HT1080 (cell line): ENCODE measurements at regions not wholly inside any gene's neighbourhood (a gene's known extent, or its start where the extent isn't known, plus 50 kb on each side); places are given as distances from the start of the nearest gene placed in this dataset.
"Not testable (repeated sequence)": the region's sequence is repeated elsewhere in the genome, so short reads cannot be mapped to it uniquely, and the experiment has no call there.

Source experiments
- DNase-seq: peaks from one replicate; pipeline ENCODE4 v3.0.0-alpha.2; 2015; ENCODE audit warnings: low read depth

GRCh38 chr3:89923921-89924610 lies 816.6 kb downstream of the EPHA3 start:
- DNase-seq, result no peak

- DNase-seq, result no peak
These were observed 818.6 kb downstream of the EPHA3 start for GRCh38 chr3:89925976-89926375.

GRCh38 chr3:89932882-89933281 lies 825.5 kb downstream of the EPHA3 start:
- no peak for DNase-seq

- not testable (repeated sequence) for DNase-seq
These were observed 837.0 kb downstream of the EPHA3 start for GRCh38 chr3:89944461-89944860.

- DNase-seq, result no peak
These were observed 839.5 kb downstream of the EPHA3 start for GRCh38 chr3:89946884-89947283.

GRCh38 chr3:89947337-89947954 lies 840.0 kb downstream of the EPHA3 start:
- no peak for DNase-seq

GRCh38 chr3:89948008-89948407 lies 840.6 kb downstream of the EPHA3 start:
- DNase-seq, result no peak

- DNase-seq, result no peak
These were observed 843.4 kb downstream of the EPHA3 start for GRCh38 chr3:89950772-89951171.

GRCh38 chr3:89954137-89954536 lies 846.7 kb downstream of the EPHA3 start:
- peak; percentile 4 for DNase-seq

GRCh38 chr3:89955156-89955555 lies 847.7 kb downstream of the EPHA3 start:
- DNase-seq, result no peak

- DNase-seq, result no peak
These were observed 850.0 kb downstream of the EPHA3 start for GRCh38 chr3:89957451-89957850.

- DNase-seq, result not testable (repeated sequence)
These were observed 850.7 kb downstream of the EPHA3 start for GRCh38 chr3:89958163-89958562.

GRCh38 chr3:89964347-89964746 lies 856.9 kb downstream of the EPHA3 start:
- no peak for DNase-seq

- DNase-seq, result no peak
These were observed 859.6 kb downstream of the EPHA3 start for GRCh38 chr3:89966877-89967665.

GRCh38 chr3:89971329-89971728 lies 863.9 kb downstream of the EPHA3 start:
- no peak for DNase-seq

GRCh38 chr3:89973156-89973555 lies 865.7 kb downstream of the EPHA3 start:
- DNase-seq, result no peak

- DNase-seq, result no peak
These were observed 867.6 kb downstream of the EPHA3 start for GRCh38 chr3:89974903-89975519.

- no peak for DNase-seq
These were observed 876.0 kb downstream of the EPHA3 start for GRCh38 chr3:89983449-89983848.

- no peak for DNase-seq
These were observed 897.9 kb downstream of the EPHA3 start for GRCh38 chr3:90005281-90005847.

- no peak for DNase-seq
These were observed 900.5 kb downstream of the EPHA3 start for GRCh38 chr3:90007778-90008499.

- DNase-seq, result peak; percentile 59
These were observed 902.9 kb downstream of the EPHA3 start for GRCh38 chr3:90010341-90010740.
